ENCODE measurements at regions not wholly inside any gene's neighbourhood (a gene's known extent, or its start where the extent isn't known, plus 50 kb on each side); places are given as distances from the start of the nearest gene placed in this dataset.

- no peak for TF ChIP-seq POLR2AphosphoS5 (IDR thresholded peaks at IDR 0.05)
- TF ChIP-seq CTCF (IDR thresholded peaks at IDR 0.05) = no peak
- TF ChIP-seq POLR2A (IDR thresholded peaks at IDR 0.05) = no peak
- H3K27me3 ChIP-seq (replicated peaks; ENCODE audit: insufficient read depth) = no peaks in the 10 kb centered on the region
- no peaks in the 10 kb centered on the region for H3K36me3 ChIP-seq
- H3K9me3 ChIP-seq = no peaks in the 10 kb centered on the region
- intact Hi-C loops (cut with DNase I) = no loop called here
- H3K27ac ChIP-seq = no peak overlapping the region
- no peak overlapping the region for H3K4me3 ChIP-seq
- 93% methylated on average over 3 of the region's 3 CpGs for WGBS
- H3K4me1 ChIP-seq (replicated peaks) = no peaks in the 10 kb centered on the region
- no peak for DNase-seq (ENCODE audit: low spot score)
These were observed 77.4 kb downstream of the CTAGE1 start for GRCh38 chr18:22340331-22340730.

- TF ChIP-seq POLR2AphosphoS5 (IDR thresholded peaks at IDR 0.05) (no peak), POLR2A (IDR thresholded peaks at IDR 0.05) (no peak), CTCF (IDR thresholded peaks at IDR 0.05) (no peak)
- H3K4me3 ChIP-seq = no peak overlapping the region
- H3K36me3 ChIP-seq = no peaks in the 10 kb centered on the region
- H3K9me3 ChIP-seq = no peaks in the 10 kb centered on the region
- 82% methylated on average over 4 of the region's 4 CpGs for WGBS
- intact Hi-C loops (cut with DNase I) = no loop called here
- H3K4me1 ChIP-seq (replicated peaks) = no peaks in the 10 kb centered on the region
- DNase-seq (ENCODE audit: low spot score) = no peak
- H3K27ac ChIP-seq = no peak overlapping the region
- no peaks in the 10 kb centered on the region for H3K27me3 ChIP-seq (replicated peaks; ENCODE audit: insufficient read depth)
These were observed 77.8 kb downstream of the CTAGE1 start for GRCh38 chr18:22339913-22340312.

- intact Hi-C loops (cut with DNase I) = no loop called here
- Histone ChIP-seq H3K9me3 (no peaks in the 10 kb centered on the region), H3K27me3 (replicated peaks; ENCODE audit: insufficient read depth) (no peaks in the 10 kb centered on the region), H3K36me3 (no peaks in the 10 kb centered on the region), H3K27ac (no peak overlapping the region), H3K4me1 (replicated peaks) (no peaks in the 10 kb centered on the region), H3K4me3 (no peak overlapping the region)
- TF ChIP-seq CTCF (IDR thresholded peaks at IDR 0.05) (no peak), POLR2A (IDR thresholded peaks at IDR 0.05) (no peak), POLR2AphosphoS5 (IDR thresholded peaks at IDR 0.05) (no peak)
- no peak for DNase-seq (ENCODE audit: low spot score)
These were observed 79.9 kb downstream of the CTAGE1 start for GRCh38 chr18:22337833-22338232.

- Histone ChIP-seq H3K9me3 (no peaks in the 10 kb centered on the region), H3K4me3 (no peak overlapping the region), H3K36me3 (no peaks in the 10 kb centered on the region), H3K27ac (no peak overlapping the region), H3K4me1 (replicated peaks) (no peaks in the 10 kb centered on the region), H3K27me3 (replicated peaks; ENCODE audit: insufficient read depth) (no peaks in the 10 kb centered on the region)
- DNase-seq (ENCODE audit: low spot score) = no peak
- 87% methylated on average over 3 of the region's 3 CpGs for WGBS
- TF ChIP-seq POLR2A (IDR thresholded peaks at IDR 0.05) (no peak), CTCF (IDR thresholded peaks at IDR 0.05) (no peak), POLR2AphosphoS5 (IDR thresholded peaks at IDR 0.05) (no peak)
- intact Hi-C loops (cut with DNase I) = no loop called here
These were observed 80.4 kb downstream of the CTAGE1 start for GRCh38 chr18:22337306-22337705.

- Histone ChIP-seq H3K36me3 (no peaks in the 10 kb centered on the region), H3K4me1 (replicated peaks) (no peaks in the 10 kb centered on the region), H3K9me3 (no peaks in the 10 kb centered on the region), H3K27me3 (replicated peaks; ENCODE audit: insufficient read depth) (no peaks in the 10 kb centered on the region), H3K4me3 (no peak overlapping the region), H3K27ac (no peak overlapping the region)
- WGBS = 86% methylated on average over 4 of the region's 4 CpGs
- DNase-seq (ENCODE audit: low spot score) = no peak
- intact Hi-C loops (cut with DNase I) = no loop called here
- TF ChIP-seq POLR2AphosphoS5 (IDR thresholded peaks at IDR 0.05) (no peak), CTCF (IDR thresholded peaks at IDR 0.05) (no peak)
These were observed 81.3 kb downstream of the CTAGE1 start for GRCh38 chr18:22336406-22336805.

Data from prostate gland (tissue), 2 donors.